CD4-positive, CD25-positive, alpha-beta regulatory T cell (primary cell): ENCODE measurements at regions not wholly inside any gene's neighbourhood (a gene's known extent, or its start where the extent isn't known, plus 50 kb on each side); places are given as distances from the start of the nearest gene placed in this dataset.
A peak's percentile ranks its signal among the peaks of the same experiment; 100 is the strongest.

Experiments used
- ATAC-seq, 2 donors: fragments of 150-1000 bp; cut with Tn5 transposase; one replicate each; pipeline ENCODE4 v1.10.0; 2021; ENCODE audit warnings: low read depth in 2 of 2, moderate number of reproducible peaks in 2 of 2, moderate library complexity in 1 of 2
- DNase-seq, 3 donors: peaks; one replicate each; pipeline versions ENCODE4 v3.0.0 to v3.0.0-alpha.2; 2012 to 2022; ENCODE audit warnings: mixed read lengths in 1 of 3
- H3K27ac ChIP-seq: one replicate; pipeline ENCODE4 v1.7.0; 2013; ENCODE audit warnings: mild to moderate bottlenecking, low read length; ENCODE audit not compliant: insufficient read depth, poor library complexity, severe bottlenecking
- H3K27me3 ChIP-seq: one replicate; pipeline ENCODE4 v1.7.0; 2013; ENCODE audit warnings: low read length; ENCODE audit not compliant: control insufficient read depth, insufficient read depth
- H3K36me3 ChIP-seq: one replicate; pipeline ENCODE4 v1.7.0; 2013; ENCODE audit warnings: mild to moderate bottlenecking, low read length, moderate library complexity; ENCODE audit not compliant: control insufficient read depth, insufficient read depth
- H3K4me1 ChIP-seq: 2 replicates; pipeline ENCODE4 v1.7.0; 2013; ENCODE audit warnings: mild to moderate bottlenecking, low read length; ENCODE audit not compliant: insufficient read depth, control insufficient read depth, poor library complexity, severe bottlenecking
- H3K4me3 ChIP-seq: one replicate; pipeline ENCODE4 v1.7.0; 2013; ENCODE audit warnings: low read depth, mild to moderate bottlenecking, low read length, moderate library complexity
- H3K9me3 ChIP-seq, 2 experiments: 1 replicate in 1 of 2; 2 replicates in 1 of 2; pipeline ENCODE4 v1.7.0; 2013; ENCODE audit warnings: low read length in 2 of 2, mild to moderate bottlenecking in 1 of 2, moderate library complexity in 1 of 2; ENCODE audit not compliant: control insufficient read depth in 2 of 2
- H3K27ac Mint-ChIP-seq, 3 donors: one replicate each; pipeline ENCODE4 v1.8.0; 2020 to 2022; ENCODE audit warnings: mild to moderate bottlenecking in 3 of 3, mixed read lengths in 3 of 3, moderate library complexity in 2 of 3
- H3K27me3 Mint-ChIP-seq: one replicate; pipeline ENCODE4 v1.8.0; 2022; ENCODE audit warnings: mild to moderate bottlenecking, mixed read lengths
- H3K36me3 Mint-ChIP-seq: one replicate; pipeline ENCODE4 v1.8.0; 2020; ENCODE audit warnings: mixed read lengths
- H3K4me1 Mint-ChIP-seq, 4 donors: one replicate each; pipeline ENCODE4 v1.8.0; 2020 to 2022; ENCODE audit warnings: mixed read lengths in 4 of 4, mild to moderate bottlenecking in 1 of 4
- H3K4me3 Mint-ChIP-seq, 4 donors: one replicate each; pipeline ENCODE4 v1.8.0; 2020 to 2022; ENCODE audit warnings: mild to moderate bottlenecking in 4 of 4, mixed read lengths in 4 of 4, moderate library complexity in 3 of 4
- H3K9me3 Mint-ChIP-seq, 7 donors: one replicate each; pipeline ENCODE4 v1.8.0; 2020 to 2022; ENCODE audit warnings: mixed read lengths in 7 of 7, mild to moderate bottlenecking in 3 of 7, moderate library complexity in 2 of 7

GRCh38 chr2:30354621-30355020, 92.4 kb upstream of the LCLAT1 start:
- Histone ChIP-seq H3K36me3 (no peaks in the 10 kb centered on the region), H3K4me1 (no peaks in the 10 kb centered on the region), H3K27ac (no peak overlapping the region), H3K4me3 (no peak overlapping the region), H3K9me3 (no peaks in the 10 kb centered on the region), H3K27me3 (no peaks in the 10 kb centered on the region)
- no peak for DNase-seq
- Mint-ChIP-seq H3K36me3 (no peaks in the 10 kb centered on the region), H3K4me1 (peaks cover 0 to 9% (median 0%) of the 10 kb centered on the region in 4 donors), H3K4me3 (no peak overlapping the region), H3K27ac (no peak overlapping the region), H3K9me3 (no peaks in the 10 kb centered on the region), H3K27me3 (no peaks in the 10 kb centered on the region)
- ATAC-seq, result no peak

- no peaks in the 10 kb centered on the region for H3K4me1 ChIP-seq
- Mint-ChIP-seq H3K4me1 (peaks cover 0 to 9% (median under 1%) of the 10 kb centered on the region in 4 donors), H3K9me3 (no peaks in the 10 kb centered on the region), H3K27ac (peak overlapping the region in 1 of 3 donors; percentile 42), H3K36me3 (no peaks in the 10 kb centered on the region), H3K27me3 (no peaks in the 10 kb centered on the region), H3K4me3 (no peak overlapping the region)
- no peak for DNase-seq
- H3K27ac ChIP-seq, result no peak overlapping the region
- no peak for ATAC-seq
- H3K36me3 ChIP-seq, result no peaks in the 10 kb centered on the region
- H3K27me3 ChIP-seq, result no peaks in the 10 kb centered on the region
- H3K9me3 ChIP-seq, result no peaks in the 10 kb centered on the region
- no peak overlapping the region for H3K4me3 ChIP-seq
These were observed 91.7 kb upstream of the LCLAT1 start for GRCh38 chr2:30355306-30355705.

GRCh38 chr2:30356071-30356470, 91.0 kb upstream of the LCLAT1 start:
- no peaks in the 10 kb centered on the region for H3K9me3 Mint-ChIP-seq
- no peak overlapping the region for H3K4me3 Mint-ChIP-seq
- Histone ChIP-seq H3K4me1 (no peaks in the 10 kb centered on the region), H3K27ac (no peak overlapping the region), H3K36me3 (no peaks in the 10 kb centered on the region), H3K4me3 (no peak overlapping the region), H3K9me3 (no peaks in the 10 kb centered on the region), H3K27me3 (no peaks in the 10 kb centered on the region)
- H3K36me3 Mint-ChIP-seq, result no peaks in the 10 kb centered on the region
- no peaks in the 10 kb centered on the region for H3K27me3 Mint-ChIP-seq
- peaks cover 0 to 9% (median 2%) of the 10 kb centered on the region in 4 donors for H3K4me1 Mint-ChIP-seq
- no peak overlapping the region for H3K27ac Mint-ChIP-seq
- DNase-seq (no peak), ATAC-seq (no peak)

- no peak overlapping the region for H3K27ac ChIP-seq
- H3K9me3 ChIP-seq, result no peaks in the 10 kb centered on the region
- Mint-ChIP-seq H3K4me3 (no peak overlapping the region), H3K27ac (no peak overlapping the region), H3K27me3 (no peaks in the 10 kb centered on the region), H3K4me1 (peaks cover 0 to 12% (median 5%) of the 10 kb centered on the region in 4 donors), H3K9me3 (no peaks in the 10 kb centered on the region), H3K36me3 (no peaks in the 10 kb centered on the region)
- peaks cover 6% of the 10 kb centered on the region for H3K4me1 ChIP-seq
- no peak for DNase-seq
- ATAC-seq, result no peak
- no peaks in the 10 kb centered on the region for H3K36me3 ChIP-seq
- no peaks in the 10 kb centered on the region for H3K27me3 ChIP-seq
- no peak overlapping the region for H3K4me3 ChIP-seq
These were observed 90.3 kb upstream of the LCLAT1 start for GRCh38 chr2:30356776-30357175.

- ATAC-seq (no peak), DNase-seq (no peak)
- no peaks in the 10 kb centered on the region for H3K9me3 Mint-ChIP-seq
- no peaks in the 10 kb centered on the region for H3K27me3 Mint-ChIP-seq
- Histone ChIP-seq H3K9me3 (no peaks in the 10 kb centered on the region), H3K4me1 (peaks cover 11% of the 10 kb centered on the region), H3K36me3 (no peaks in the 10 kb centered on the region), H3K4me3 (no peak overlapping the region), H3K27ac (no peak overlapping the region), H3K27me3 (no peaks in the 10 kb centered on the region)
- H3K36me3 Mint-ChIP-seq, result no peaks in the 10 kb centered on the region
- H3K27ac Mint-ChIP-seq, result no peak overlapping the region
- no peak overlapping the region for H3K4me3 Mint-ChIP-seq
- peaks cover 0 to 23% (median 11%) of the 10 kb centered on the region in 4 donors for H3K4me1 Mint-ChIP-seq
These were observed 88.7 kb upstream of the LCLAT1 start for GRCh38 chr2:30358351-30358750.

- Histone ChIP-seq H3K36me3 (no peaks in the 10 kb centered on the region), H3K4me1 (peaks cover 11% of the 10 kb centered on the region), H3K27ac (no peak overlapping the region), H3K4me3 (no peak overlapping the region), H3K27me3 (no peaks in the 10 kb centered on the region), H3K9me3 (no peaks in the 10 kb centered on the region)
- Mint-ChIP-seq H3K4me1 (peaks cover 0 to 23% (median 10%) of the 10 kb centered on the region in 4 donors), H3K27me3 (no peaks in the 10 kb centered on the region), H3K9me3 (no peaks in the 10 kb centered on the region), H3K36me3 (no peaks in the 10 kb centered on the region), H3K27ac (no peak overlapping the region), H3K4me3 (no peak overlapping the region)
- ATAC-seq, result no peak
- no peak for DNase-seq
These were observed 88.2 kb upstream of the LCLAT1 start for GRCh38 chr2:30358842-30359241.

- no peaks in the 10 kb centered on the region for H3K9me3 Mint-ChIP-seq
- DNase-seq (no peak), ATAC-seq (no peak)
- Histone ChIP-seq H3K4me3 (no peak overlapping the region), H3K27ac (no peak overlapping the region), H3K9me3 (no peaks in the 10 kb centered on the region), H3K4me1 (peaks cover 11% of the 10 kb centered on the region), H3K36me3 (no peaks in the 10 kb centered on the region), H3K27me3 (no peaks in the 10 kb centered on the region)
- no peaks in the 10 kb centered on the region for H3K36me3 Mint-ChIP-seq
- peaks cover 0 to 23% (median 10%) of the 10 kb centered on the region in 4 donors for H3K4me1 Mint-ChIP-seq
- no peaks in the 10 kb centered on the region for H3K27me3 Mint-ChIP-seq
- no peak overlapping the region for H3K27ac Mint-ChIP-seq
- H3K4me3 Mint-ChIP-seq, result no peak overlapping the region
These were observed 87.3 kb upstream of the LCLAT1 start for GRCh38 chr2:30359644-30360167.

GRCh38 chr2:30361751-30362394, 85.2 kb upstream of the LCLAT1 start:
- Mint-ChIP-seq H3K4me1 (peaks cover 4 to 37% (median 11%) of the 10 kb centered on the region in 4 donors), H3K4me3 (no peak overlapping the region), H3K9me3 (no peaks in the 10 kb centered on the region), H3K27me3 (no peaks in the 10 kb centered on the region), H3K36me3 (no peaks in the 10 kb centered on the region), H3K27ac (peak overlapping the region in 1 of 3 donors; percentile 84)
- H3K9me3 ChIP-seq, result no peaks in the 10 kb centered on the region
- no peaks in the 10 kb centered on the region for H3K36me3 ChIP-seq
- no peaks in the 10 kb centered on the region for H3K27me3 ChIP-seq
- H3K4me3 ChIP-seq, result no peak overlapping the region
- no peak overlapping the region for H3K27ac ChIP-seq
- ATAC-seq, result no peak
- DNase-seq, result no peak
- H3K4me1 ChIP-seq, result peaks cover 19% of the 10 kb centered on the region
